ENCODE measurements at regions not wholly inside any gene's neighbourhood (a gene's known extent, or its start where the extent isn't known, plus 50 kb on each side); places are given as distances from the start of the nearest gene placed in this dataset.

DNA sequence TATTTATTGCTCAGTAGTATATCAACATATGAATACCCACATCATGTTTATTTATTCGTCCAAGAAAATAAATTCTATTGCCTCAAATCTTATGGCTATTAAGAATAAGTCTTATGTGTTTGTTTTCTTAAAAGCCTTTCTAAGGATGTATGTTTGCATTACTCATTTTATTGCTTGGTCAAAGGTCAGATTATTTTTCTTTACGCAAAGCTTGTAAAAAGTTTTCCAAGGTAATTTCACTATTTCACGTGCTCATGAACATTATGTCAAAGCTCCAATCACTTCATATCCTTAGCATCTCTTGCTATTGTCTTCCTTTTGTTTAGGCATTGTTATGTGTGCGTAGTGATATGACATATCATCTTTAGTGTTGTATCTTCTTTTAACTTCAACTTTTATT, 258.5 kb upstream of the FSTL5 start:
- H3K9me3 ChIP-seq (ENCODE audit: control insufficient read depth, insufficient read depth, low read length) = peaks cover 9% of the 10 kb centered on the region; the same call in 1 of the 2 replicates

DNA sequence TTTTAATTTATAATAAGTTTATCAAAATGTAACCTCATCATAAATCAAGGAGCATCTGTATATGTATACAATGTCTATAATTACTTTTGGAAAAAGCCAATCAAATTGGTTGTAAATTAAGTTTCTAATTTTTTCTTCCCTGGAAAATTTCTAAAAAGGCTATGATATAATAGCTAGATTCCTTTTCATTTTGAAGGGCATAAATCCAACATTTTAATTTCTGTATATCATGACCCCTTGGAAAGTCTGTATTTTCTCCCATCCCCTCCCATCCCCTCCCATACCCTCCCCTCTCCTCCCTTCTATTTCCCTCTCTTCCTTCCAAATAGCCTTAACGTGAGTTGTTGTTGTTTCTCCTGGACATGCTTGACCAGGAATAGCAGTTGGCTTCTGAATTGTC, 247.1 kb upstream of the FSTL5 start:
- no peaks in the 10 kb centered on the region for H3K27me3 ChIP-seq (ENCODE audit: control insufficient read depth, insufficient read depth, low read length)
- TF ChIP-seq, protein P1, sequence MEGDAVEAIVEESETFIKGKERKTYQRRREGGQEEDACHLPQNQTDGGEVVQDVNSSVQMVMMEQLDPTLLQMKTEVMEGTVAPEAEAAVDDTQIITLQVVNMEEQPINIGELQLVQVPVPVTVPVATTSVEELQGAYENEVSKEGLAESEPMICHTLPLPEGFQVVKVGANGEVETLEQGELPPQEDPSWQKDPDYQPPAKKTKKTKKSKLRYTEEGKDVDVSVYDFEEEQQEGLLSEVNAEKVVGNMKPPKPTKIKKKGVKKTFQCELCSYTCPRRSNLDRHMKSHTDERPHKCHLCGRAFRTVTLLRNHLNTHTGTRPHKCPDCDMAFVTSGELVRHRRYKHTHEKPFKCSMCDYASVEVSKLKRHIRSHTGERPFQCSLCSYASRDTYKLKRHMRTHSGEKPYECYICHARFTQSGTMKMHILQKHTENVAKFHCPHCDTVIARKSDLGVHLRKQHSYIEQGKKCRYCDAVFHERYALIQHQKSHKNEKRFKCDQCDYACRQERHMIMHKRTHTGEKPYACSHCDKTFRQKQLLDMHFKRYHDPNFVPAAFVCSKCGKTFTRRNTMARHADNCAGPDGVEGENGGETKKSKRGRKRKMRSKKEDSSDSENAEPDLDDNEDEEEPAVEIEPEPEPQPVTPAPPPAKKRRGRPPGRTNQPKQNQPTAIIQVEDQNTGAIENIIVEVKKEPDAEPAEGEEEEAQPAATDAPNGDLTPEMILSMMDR (IDR thresholded peaks at IDR 0.05; ENCODE audit: low read depth, low read length) = no peak
- ChIA-PET CTCF (no interaction called here), POLR2A (no interaction called here)
- H3K27ac ChIP-seq (ENCODE audit: low read depth, low read length) = no peak overlapping the region
- DNase-seq (ENCODE audit: low read depth, low spot score) = no peak
- H3K9me3 ChIP-seq (ENCODE audit: control insufficient read depth, insufficient read depth, low read length) = peaks cover 16% of the 10 kb centered on the region
- H3K4me3 ChIP-seq (ENCODE audit: low read depth, low read length) = no peak overlapping the region

More for the DNA sequence above, 258.5 kb upstream of the FSTL5 start:
- ChIA-PET CTCF (no interaction called here), POLR2A (no interaction called here)
- Histone ChIP-seq H3K4me3 (ENCODE audit: low read depth, low read length) (no peak overlapping the region), H3K27me3 (ENCODE audit: control insufficient read depth, insufficient read depth, low read length) (no peaks in the 10 kb centered on the region), H3K27ac (ENCODE audit: low read depth, low read length) (no peak overlapping the region)
- TF ChIP-seq, protein P1 (IDR thresholded peaks at IDR 0.05; ENCODE audit: low read depth, low read length) = no peak
- DNase-seq (ENCODE audit: low read depth, low spot score) = no peak

DNA sequence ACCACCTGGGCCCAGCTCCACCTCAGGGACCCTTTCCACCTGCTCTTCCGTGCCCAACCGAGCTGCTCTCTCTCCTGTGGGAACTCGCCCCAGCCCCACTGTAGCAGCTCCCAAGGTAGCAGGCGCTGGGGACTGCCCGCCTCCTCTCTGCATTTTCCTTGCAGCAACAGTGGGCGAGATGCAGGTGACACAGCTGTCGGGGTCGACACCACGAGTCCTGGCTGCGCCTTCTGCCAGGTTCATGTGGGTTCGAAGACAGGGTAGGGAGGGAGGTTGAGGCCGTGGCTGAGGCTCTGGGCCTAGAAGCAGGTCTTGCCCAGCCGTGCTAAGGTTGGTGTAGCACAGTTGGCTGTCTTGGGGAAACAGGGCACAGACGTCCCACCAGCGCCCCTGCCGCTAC, 245.2 kb upstream of the FSTL5 start:
- DNase-seq (ENCODE audit: low read depth, low spot score) = no peak
- H3K27me3 ChIP-seq (ENCODE audit: control insufficient read depth, insufficient read depth, low read length) = no peaks in the 10 kb centered on the region
- POLR2A ChIA-PET = no interaction called here
- H3K4me3 ChIP-seq (ENCODE audit: low read depth, low read length) = no peak overlapping the region
- no peak overlapping the region for H3K27ac ChIP-seq (ENCODE audit: low read depth, low read length)
- H3K9me3 ChIP-seq (ENCODE audit: control insufficient read depth, insufficient read depth, low read length) = peaks cover 16% of the 10 kb centered on the region
- TF ChIP-seq, protein P1 (IDR thresholded peaks at IDR 0.05; ENCODE audit: low read depth, low read length) = no peak
- CTCF ChIA-PET = no interaction called here

DNA sequence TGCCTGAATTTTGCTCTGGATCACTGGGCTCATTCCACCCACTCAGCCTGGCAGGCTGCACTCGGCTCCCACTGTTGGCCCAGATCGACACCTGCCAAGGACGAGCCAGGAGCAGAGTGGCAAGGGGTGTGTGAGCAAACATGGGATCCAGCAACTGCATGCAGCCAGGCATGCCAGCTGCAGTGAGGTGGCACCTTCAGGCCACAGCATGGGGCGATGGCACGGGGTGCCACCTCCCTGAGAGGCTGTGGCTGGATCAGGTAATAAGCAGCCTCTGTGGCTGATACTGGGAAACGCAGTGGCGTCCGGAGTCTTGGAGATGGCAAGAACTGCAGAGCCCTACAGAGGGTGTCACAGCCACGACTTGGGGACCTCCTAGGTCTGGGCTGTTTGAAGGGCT, 244.5 kb upstream of the FSTL5 start:
- CTCF ChIA-PET = no interaction called here
- POLR2A ChIA-PET = no interaction called here

DNA sequence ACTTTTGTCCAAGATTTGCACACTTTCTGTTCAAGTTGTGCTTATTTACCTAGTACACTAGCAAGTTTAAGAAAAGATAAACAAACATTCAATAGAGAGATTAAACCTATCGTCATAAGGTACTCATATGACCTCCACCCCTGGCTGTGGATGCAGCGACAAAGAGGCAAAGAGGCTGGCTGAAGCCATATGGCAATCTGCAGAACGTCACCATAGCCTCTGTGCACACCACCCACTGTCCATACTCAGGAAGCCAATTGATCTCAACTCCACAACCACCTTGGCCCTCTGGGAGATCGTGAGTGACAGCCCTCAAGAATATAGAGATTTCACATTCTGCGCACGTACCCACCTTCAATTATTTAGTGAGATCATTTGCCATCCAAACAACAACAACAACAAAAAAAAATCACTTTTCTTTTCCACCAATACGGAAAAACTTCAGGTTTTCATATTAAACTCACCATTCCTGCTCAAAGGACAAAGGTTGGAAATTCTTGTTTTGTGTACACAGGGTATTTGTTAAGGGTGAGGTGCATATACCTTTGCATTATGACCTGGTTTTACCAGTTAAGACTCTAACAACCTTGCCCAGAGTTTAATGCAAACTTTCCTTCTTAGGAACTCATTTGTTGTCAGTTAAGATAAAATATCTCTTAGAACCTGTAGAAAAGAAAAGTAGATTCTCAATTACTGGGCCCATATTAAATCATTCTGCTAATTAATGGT, 243.0 kb upstream of the FSTL5 start:
- ChIA-PET CTCF (no interaction called here), POLR2A (no interaction called here)
- H3K9me3 ChIP-seq (ENCODE audit: control insufficient read depth, insufficient read depth, low read length) = peaks cover 17% of the 10 kb centered on the region
- H3K4me3 ChIP-seq (ENCODE audit: low read depth, low read length) = no peak overlapping the region
- TF ChIP-seq, protein P1 (IDR thresholded peaks at IDR 0.05; ENCODE audit: low read depth, low read length) = no peak
- H3K27me3 ChIP-seq (ENCODE audit: control insufficient read depth, insufficient read depth, low read length) = no peaks in the 10 kb centered on the region
- no peak overlapping the region for H3K27ac ChIP-seq (ENCODE audit: low read depth, low read length)
- DNase-seq (ENCODE audit: low read depth, low spot score) = no peak

More for the DNA sequence above, 244.5 kb upstream of the FSTL5 start:
- TF ChIP-seq, protein P1 (IDR thresholded peaks at IDR 0.05; ENCODE audit: low read depth, low read length) = no peak
- Histone ChIP-seq H3K9me3 (ENCODE audit: control insufficient read depth, insufficient read depth, low read length) (peaks cover 16% of the 10 kb centered on the region), H3K27ac (ENCODE audit: low read depth, low read length) (no peak overlapping the region), H3K4me3 (ENCODE audit: low read depth, low read length) (no peak overlapping the region), H3K27me3 (ENCODE audit: control insufficient read depth, insufficient read depth, low read length) (no peaks in the 10 kb centered on the region)
- no peak for DNase-seq (ENCODE audit: low read depth, low spot score)

Data from AG04450 (cell line).